HG03108 (cell line): ENCODE measurements at regions not wholly inside any gene's neighbourhood (a gene's known extent, or its start where the extent isn't known, plus 50 kb on each side); places are given as distances from the start of the nearest gene placed in this dataset.

Source experiments
- ATAC-seq: cut with Tn5 transposase; IDR thresholded peaks from one replicate; pipeline ENCODE4 v1.9.1; 2021; ENCODE audit warnings: moderate library complexity; ENCODE audit not compliant: unreplicated experiment

GRCh38 chr11:121800731-121801393, 315.2 kb downstream of the BLID start:
- ATAC-seq = no peak

- no peak for ATAC-seq
Measured at GRCh38 chr11:121800240-121800639, 315.8 kb downstream of the BLID start.

- ATAC-seq = no peak
Measured at GRCh38 chr11:121797496-121797895, 318.5 kb downstream of the BLID start.

- ATAC-seq = no peak
Measured at GRCh38 chr11:121795174-121795573, 320.8 kb downstream of the BLID start.

GRCh38 chr11:121794671-121795141, 321.3 kb downstream of the BLID start:
- ATAC-seq = no peak

GRCh38 chr11:121793916-121794315, 322.1 kb downstream of the BLID start:
- ATAC-seq = no peak

- no peak for ATAC-seq
Measured at GRCh38 chr11:121793291-121793690, 322.7 kb downstream of the BLID start.

GRCh38 chr11:121792185-121792584, 323.8 kb downstream of the BLID start:
- ATAC-seq = no peak

- no peak for ATAC-seq
Measured at GRCh38 chr11:121790430-121790829, 325.6 kb downstream of the BLID start.

GRCh38 chr11:121780971-121781370, 328.2 kb upstream of the SORL1-AS1 start:
- ATAC-seq = no peak

GRCh38 chr11:121777056-121777455, 324.3 kb upstream of the SORL1-AS1 start:
- no peak for ATAC-seq

- ATAC-seq = no peak
Measured at GRCh38 chr11:121775276-121775675, 322.5 kb upstream of the SORL1-AS1 start.

- no peak for ATAC-seq
Measured at GRCh38 chr11:121773076-121773475, 320.3 kb upstream of the SORL1-AS1 start.

- ATAC-seq = no peak
Measured at GRCh38 chr11:121770939-121771595, 318.3 kb upstream of the SORL1-AS1 start.

GRCh38 chr11:121769191-121769590, 316.4 kb upstream of the SORL1-AS1 start:
- ATAC-seq = no peak

GRCh38 chr11:121767433-121767832, 314.7 kb upstream of the SORL1-AS1 start:
- peak; percentile 58 for ATAC-seq

GRCh38 chr11:121766991-121767390, 314.2 kb upstream of the SORL1-AS1 start:
- ATAC-seq = peak; percentile 7

GRCh38 chr11:121766166-121766565, 313.4 kb upstream of the SORL1-AS1 start:
- ATAC-seq = no peak

GRCh38 chr11:121763526-121763925, 310.8 kb upstream of the SORL1-AS1 start:
- peak; percentile 65 for ATAC-seq

GRCh38 chr11:121762820-121763219, 310.1 kb upstream of the SORL1-AS1 start:
- ATAC-seq = no peak

- ATAC-seq = no peak
Measured at GRCh38 chr11:121761186-121761585, 308.4 kb upstream of the SORL1-AS1 start.

- ATAC-seq = no peak
Measured at GRCh38 chr11:121757480-121758125, 304.8 kb upstream of the SORL1-AS1 start.
